ENCODE measurements at regions not wholly inside any gene's neighbourhood (a gene's known extent, or its start where the extent isn't known, plus 50 kb on each side); places are given as distances from the start of the nearest gene placed in this dataset.

DNA sequence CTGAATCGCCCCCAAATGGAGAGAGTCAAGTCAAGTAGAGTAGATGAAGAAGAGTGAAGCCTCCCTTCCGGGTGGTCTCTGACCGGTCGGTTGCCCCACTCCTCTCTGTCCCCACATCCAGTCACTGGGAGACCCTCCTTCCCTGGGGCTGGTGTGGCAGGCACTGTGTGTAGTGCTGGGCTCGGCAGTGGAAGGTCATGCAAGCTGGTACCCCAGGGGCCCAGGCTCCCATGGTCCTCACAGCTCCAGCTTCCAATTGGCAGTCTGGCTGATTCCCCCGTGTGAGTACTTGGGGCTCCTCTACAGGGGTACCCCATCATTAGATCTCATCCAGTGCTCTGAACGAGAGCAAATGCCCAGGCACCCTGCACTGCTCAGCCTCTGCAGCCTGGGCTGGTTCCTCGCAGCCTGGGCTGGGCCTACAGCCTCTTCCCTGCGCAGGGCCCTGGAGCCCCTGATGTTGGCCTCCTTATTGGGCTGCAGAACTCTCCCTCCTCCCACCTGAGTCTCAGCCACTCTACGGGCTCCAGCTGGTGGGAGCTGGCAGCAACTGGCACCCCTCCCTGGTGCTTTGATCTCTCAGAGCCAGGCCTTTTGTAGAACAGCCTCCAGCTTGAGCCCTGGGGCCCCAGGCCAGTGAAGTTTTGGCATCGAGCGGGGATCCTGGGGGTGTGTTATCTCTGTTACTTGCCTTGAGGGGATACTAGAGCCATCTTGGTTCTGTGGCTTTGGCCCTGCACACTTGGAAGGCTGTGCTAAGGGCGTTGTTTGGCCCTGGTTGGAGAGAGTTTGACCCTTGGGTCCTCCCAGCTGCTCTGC lies 187.8 kb upstream of the HDAC4 start:
- TF ChIP-seq CTCF (IDR thresholded peaks at IDR 0.05; ENCODE audit: insufficient read depth, low read length, poor library complexity, severe bottlenecking), result no peak
- no peak overlapping the region for H3K4me3 ChIP-seq (replicated peaks; ENCODE audit: low read depth, low read length)
- DNase-seq (ENCODE audit: extremely low read depth, insufficient read length), result no peak
- H3K36me3 ChIP-seq (ENCODE audit: control insufficient read depth, insufficient read depth, low read length), result no peaks in the 10 kb centered on the region
- no peaks in the 10 kb centered on the region for H3K27me3 ChIP-seq (replicated peaks; ENCODE audit: control insufficient read depth, insufficient read depth, low read length)

GRCh38 chr2:239587841-239588240 lies 187.0 kb upstream of the HDAC4 start:
- H3K27me3 ChIP-seq (replicated peaks; ENCODE audit: control insufficient read depth, insufficient read depth, low read length), result no peaks in the 10 kb centered on the region
- no peak for DNase-seq (ENCODE audit: extremely low read depth, insufficient read length)
- H3K36me3 ChIP-seq (ENCODE audit: control insufficient read depth, insufficient read depth, low read length), result no peaks in the 10 kb centered on the region
- TF ChIP-seq CTCF (IDR thresholded peaks at IDR 0.05; ENCODE audit: insufficient read depth, low read length, poor library complexity, severe bottlenecking), result no peak
- no peak overlapping the region for H3K4me3 ChIP-seq (replicated peaks; ENCODE audit: low read depth, low read length)

GRCh38 chr2:239587311-239587731 lies 186.5 kb upstream of the HDAC4 start:
- no peak for TF ChIP-seq CTCF (IDR thresholded peaks at IDR 0.05; ENCODE audit: insufficient read depth, low read length, poor library complexity, severe bottlenecking)
- Histone ChIP-seq H3K36me3 (ENCODE audit: control insufficient read depth, insufficient read depth, low read length) (no peaks in the 10 kb centered on the region), H3K27me3 (replicated peaks; ENCODE audit: control insufficient read depth, insufficient read depth, low read length) (no peaks in the 10 kb centered on the region), H3K4me3 (replicated peaks; ENCODE audit: low read depth, low read length) (no peak overlapping the region)
- no peak for DNase-seq (ENCODE audit: extremely low read depth, insufficient read length)

DNA sequence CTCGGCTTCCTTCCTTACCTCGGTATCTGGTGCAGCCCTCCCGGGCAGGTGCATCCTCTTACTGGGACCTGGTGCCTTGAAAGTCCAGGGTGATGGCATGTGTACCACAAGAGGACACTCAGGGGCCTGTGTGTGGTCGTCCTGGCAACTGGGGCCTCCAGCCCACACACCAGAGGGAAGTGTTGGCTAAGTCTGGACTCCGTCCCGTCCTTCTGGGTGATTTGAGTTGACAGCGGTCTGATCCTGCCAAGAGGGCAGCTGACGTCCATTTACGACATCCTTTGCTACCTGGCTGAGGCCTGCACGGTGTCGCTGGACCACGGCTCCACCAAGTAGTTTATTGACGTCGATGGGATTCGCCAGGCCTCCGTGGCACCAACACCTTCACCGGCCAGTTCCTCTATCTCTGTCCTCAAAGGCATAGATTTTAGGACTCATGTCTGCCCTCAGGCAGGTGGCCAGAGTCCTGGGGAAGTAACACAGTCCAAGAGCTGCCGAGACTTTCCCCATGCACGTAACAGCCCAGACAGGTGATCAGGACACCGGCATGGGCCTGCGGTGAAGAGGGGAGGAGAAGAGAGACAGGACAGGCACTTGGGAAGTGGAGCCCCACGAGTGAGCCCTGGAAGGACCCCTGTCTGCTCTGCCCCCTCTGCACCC lies 186.0 kb upstream of the HDAC4 start:
- no peak overlapping the region for H3K4me3 ChIP-seq (replicated peaks; ENCODE audit: low read depth, low read length)
- DNase-seq (ENCODE audit: extremely low read depth, insufficient read length), result no peak
- TF ChIP-seq CTCF (IDR thresholded peaks at IDR 0.05; ENCODE audit: insufficient read depth, low read length, poor library complexity, severe bottlenecking), result no peak
- no peaks in the 10 kb centered on the region; the same call in 1 of the 2 replicates for H3K27me3 ChIP-seq (replicated peaks; ENCODE audit: control insufficient read depth, insufficient read depth, low read length)
- H3K36me3 ChIP-seq (ENCODE audit: control insufficient read depth, insufficient read depth, low read length), result no peaks in the 10 kb centered on the region

DNA sequence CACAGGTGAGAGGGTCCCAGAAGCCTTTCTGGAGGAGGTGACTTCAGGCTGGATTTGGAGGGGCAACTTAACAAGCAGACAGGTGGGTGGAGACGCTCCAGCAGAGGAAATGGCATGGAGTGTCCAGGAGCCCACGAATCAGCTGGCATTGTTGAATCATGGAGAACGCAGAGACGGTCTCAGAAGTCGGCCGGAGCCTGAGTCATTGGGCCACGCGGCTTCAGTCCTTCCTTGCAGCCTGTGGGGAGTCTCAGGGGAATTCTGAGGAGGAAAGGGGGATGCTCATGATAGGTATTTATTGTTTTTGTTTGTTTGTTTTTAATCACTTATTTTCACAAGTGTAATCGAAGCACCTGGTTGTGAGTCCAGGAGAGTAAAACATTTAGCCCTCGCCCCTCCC lies 184.6 kb upstream of the HDAC4 start:
- Histone ChIP-seq H3K27me3 (replicated peaks; ENCODE audit: control insufficient read depth, insufficient read depth, low read length) (no peaks in the 10 kb centered on the region; the same call in 1 of the 2 replicates), H3K4me3 (replicated peaks; ENCODE audit: low read depth, low read length) (no peak overlapping the region), H3K36me3 (ENCODE audit: control insufficient read depth, insufficient read depth, low read length) (no peaks in the 10 kb centered on the region)
- no peak for DNase-seq (ENCODE audit: extremely low read depth, insufficient read length)
- TF ChIP-seq CTCF (IDR thresholded peaks at IDR 0.05; ENCODE audit: insufficient read depth, low read length, poor library complexity, severe bottlenecking), result no peak

Data from GM06990 (cell line).